OCI-M2 (cell line): ENCODE measurements at regions not wholly inside any gene's neighbourhood (a gene's known extent, or its start where the extent isn't known, plus 50 kb on each side); places are given as distances from the start of the nearest gene placed in this dataset.
"Not testable (repeated sequence)": the region's sequence is repeated elsewhere in the genome, so short reads cannot be mapped to it uniquely, and the experiment has no call there.

Experiments used
- DNase-seq: peaks from one replicate; lab custom pipeline; 2025; ENCODE audit not compliant: unreplicated experiment; lab: John Stamatoyannopoulos, UW

DNA sequence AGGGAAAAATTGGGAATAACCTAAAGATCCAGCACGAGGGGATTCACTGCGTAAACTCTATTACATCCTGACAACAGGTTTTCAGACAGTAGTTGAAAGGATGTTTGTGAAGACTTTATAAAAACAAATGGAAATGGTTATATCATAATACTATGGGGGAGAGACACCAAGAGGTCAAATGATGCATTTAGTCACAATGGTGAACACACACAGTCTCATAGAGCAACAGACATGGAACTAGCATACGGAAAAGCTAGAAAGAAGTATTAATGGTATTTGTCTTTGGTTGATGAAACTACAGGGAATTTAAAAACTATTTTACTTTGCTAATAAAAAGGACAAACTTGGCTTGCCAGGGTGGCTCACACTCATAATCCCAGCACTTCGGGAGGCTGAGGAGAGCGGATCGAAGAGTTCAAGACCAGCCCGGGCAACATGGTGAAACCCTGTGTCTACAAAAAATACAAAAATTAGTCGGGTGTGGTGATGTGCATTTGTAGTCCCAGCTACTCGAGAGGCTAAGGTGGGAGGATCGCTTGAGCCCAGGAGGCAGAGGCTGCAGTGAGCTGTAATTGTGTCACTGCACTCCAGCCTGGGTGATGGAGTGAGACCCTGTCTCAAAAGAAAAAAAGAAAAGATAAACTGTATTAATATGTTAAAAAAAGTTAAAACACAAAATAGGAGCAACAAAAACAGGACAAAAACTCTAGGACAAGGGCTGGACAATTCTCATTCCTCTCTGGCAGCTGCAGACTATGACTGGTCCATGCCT lies 94.8 kb downstream of the MYCN start:
- DNase-seq = no peak

DNA sequence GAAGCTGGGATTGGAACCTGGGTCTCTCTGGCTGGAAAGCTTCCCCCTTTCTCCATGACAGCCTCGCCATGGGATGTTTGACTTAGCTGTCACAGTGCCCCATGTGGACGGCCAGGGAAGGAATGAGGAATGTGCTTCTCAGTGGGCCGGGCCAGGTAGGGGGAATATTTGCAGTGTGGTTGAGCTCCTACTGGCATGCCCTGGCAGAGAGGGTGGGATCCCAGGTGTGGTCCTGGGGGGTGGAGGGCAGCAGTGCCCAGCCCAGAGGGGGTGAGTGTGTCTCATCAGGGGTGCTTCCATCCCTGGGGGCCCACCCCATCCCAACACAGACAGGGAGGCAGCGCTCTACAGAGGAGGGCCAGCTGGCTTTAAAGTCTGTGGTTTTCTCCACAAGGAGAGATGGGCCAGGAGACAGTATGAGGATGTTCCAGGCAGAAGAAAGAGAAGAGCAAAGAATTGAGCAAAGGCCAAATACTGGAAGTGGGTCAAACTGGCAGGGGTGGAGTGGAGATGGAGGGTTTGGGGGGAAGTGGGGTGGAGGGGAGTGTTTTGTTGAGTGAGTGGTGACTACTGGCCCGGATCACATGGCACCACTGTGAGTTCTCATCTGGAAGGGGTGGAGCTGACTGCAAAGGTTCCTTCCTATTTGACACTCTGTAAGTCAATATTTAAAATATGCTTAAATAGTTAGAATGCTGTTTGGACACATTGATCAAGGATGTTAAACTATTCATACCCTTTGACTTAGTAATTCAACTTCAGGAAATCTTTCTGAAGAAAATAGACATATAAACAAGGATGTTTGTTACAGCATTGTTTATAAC lies 94.0 kb downstream of the MYCN start:
- no peak for DNase-seq

DNA sequence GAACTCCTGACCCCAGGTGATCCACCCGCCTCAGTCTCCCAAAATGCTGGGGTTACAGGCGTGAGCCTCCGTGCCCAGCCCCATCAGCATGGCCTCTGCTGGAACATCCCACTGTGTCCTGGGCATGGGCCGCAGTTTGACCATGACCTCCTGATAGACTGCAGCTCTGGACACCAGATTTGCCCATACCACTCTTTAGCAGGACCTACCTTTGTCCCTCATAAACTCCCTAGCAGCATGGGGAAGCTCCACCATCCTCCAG lies 92.6 kb downstream of the MYCN start:
- no peak for DNase-seq

DNA sequence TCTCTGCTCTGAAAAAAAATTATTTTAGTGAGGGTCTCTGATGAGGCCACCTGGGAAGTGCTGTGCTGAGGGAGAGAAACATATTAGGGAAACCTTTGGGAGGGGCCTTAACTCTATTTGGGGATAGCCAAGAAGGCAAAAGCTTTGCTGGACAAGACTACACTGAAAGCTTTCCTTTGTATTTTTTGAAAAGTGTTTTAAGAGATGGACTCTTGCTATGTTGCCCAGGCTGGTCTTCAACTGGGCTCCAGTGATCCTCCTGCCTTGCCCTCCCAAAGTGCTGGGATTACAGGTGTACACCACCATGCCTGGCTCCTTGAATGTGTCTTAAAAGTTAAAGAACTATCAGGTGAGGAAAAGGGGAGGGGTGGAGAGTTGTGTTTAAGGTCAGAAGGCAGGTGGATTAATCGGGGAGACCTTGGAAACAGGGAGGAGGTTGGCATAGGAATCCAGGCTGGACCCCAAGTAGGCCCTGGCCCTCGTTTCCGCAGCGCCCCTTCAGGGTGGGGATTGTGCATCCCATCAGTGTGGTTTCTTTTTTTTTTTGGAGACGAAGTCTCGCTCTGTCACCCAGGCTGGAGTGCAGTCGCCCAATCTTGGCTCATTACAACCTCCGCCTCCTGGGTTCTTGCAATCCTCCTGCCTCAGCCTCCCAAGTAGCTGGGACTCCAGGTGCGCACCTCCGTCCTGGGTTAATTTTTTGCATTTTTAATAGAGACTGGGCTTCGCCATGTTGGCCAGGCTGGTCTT lies 92.1 kb downstream of the MYCN start:
- DNase-seq = no peak

DNA sequence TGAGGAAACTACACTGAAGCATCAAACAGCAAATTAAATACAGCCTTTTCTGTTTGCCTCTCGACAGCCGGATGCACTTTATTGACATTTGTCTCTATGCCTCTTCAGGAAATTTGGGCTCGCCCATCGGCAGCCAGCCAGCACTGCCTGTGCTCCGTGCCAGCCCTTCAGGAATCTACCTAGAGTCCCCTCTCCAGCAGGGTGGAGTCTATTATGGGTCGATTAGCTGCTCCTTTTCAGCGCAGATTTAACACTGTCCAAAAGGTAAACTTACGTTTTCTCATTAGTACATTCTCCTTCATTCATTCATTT lies 91.5 kb downstream of the MYCN start:
- DNase-seq = no peak

DNA sequence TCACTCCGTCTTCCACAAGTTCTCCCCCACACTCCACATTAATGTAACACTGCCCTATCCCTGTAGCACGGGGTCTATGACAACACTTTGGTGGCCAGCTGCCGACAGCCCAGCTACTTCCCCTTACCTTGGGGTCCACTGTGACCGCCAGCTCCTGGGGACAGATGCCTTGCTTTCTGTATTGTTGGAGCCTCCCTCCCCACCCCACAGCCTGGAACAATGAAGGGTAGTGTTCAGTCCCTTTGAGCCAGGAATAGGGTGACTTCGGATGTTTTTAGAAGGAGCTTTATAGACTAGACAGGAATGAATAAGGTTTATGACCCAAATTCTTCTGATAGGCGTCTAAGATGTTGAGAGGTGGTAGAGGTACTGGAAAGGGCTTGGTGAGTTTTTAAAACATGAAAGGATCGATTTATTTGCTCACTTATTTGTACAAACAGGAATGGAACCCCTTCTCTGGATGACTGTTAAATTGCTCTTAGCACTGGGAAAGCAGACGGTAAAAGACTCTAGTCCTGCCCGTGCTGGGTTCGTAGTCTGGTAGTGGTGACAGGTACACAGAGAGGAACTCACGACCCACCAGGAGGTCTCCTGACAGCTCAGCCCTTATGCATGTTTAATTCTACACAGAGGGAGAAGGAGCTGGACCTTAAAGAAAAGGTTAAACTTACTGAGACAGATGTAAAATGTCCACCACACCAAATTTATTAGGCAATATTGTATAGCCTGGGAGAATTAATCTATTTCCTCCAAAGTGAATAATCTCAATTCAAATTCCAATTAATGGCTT lies 90.9 kb downstream of the MYCN start:
- DNase-seq = no peak

DNA sequence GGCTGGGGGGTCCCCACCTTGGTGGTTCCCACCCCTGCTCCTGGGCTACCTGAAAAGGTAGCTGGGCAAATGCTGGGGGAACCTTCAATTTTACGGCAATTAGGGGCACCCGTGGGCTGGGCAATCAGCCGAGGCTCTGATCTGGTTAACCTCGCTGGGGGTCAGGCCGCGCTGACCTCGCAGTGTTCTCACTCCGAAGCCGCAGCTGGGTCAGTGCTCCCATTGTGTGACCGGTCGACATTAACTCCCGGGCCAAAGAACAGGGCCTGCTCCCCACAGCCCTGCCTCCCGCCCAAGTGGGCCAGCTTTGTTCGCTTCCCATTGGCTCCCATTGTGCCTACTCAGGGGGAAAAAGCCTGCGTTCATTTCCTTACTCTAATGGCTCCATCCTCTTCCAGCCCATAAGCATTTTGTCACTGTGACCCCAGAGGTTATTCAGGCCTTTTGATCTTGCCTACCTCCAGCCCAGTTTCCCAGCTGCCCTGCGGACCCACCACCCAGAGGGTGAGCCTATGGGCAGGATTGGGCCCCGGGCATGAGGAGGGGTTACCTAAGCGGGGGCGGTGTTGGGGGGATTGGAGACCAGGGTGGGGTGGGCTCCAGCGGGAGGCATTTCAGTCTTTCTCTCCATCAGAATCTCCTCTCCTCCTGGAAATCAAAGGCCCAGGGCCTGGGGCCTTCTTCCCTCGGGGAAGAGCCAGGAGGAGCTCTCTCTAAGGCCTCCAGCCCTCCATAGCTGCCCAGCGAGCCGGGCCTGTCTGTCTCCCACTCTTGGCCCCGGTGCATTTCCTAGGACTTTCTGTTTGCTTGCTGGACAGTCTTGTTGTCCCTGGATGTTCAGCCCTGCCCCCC lies 90.1 kb downstream of the MYCN start:
- no peak for DNase-seq

GRCh38 chr2:16028644-16029043 lies 88.3 kb downstream of the MYCN start:
- DNase-seq = no peak

- DNase-seq = no peak
Observed at GRCh38 chr2:16026816-16027501, 86.6 kb downstream of the MYCN start.

- DNase-seq = no peak
Observed at GRCh38 chr2:16025876-16026640, 85.7 kb downstream of the MYCN start.

GRCh38 chr2:16025211-16025875 lies 85.0 kb downstream of the MYCN start:
- DNase-seq = no peak

- DNase-seq = not testable (repeated sequence)
Observed at GRCh38 chr2:16024628-16025027, 84.3 kb downstream of the MYCN start.

DNA sequence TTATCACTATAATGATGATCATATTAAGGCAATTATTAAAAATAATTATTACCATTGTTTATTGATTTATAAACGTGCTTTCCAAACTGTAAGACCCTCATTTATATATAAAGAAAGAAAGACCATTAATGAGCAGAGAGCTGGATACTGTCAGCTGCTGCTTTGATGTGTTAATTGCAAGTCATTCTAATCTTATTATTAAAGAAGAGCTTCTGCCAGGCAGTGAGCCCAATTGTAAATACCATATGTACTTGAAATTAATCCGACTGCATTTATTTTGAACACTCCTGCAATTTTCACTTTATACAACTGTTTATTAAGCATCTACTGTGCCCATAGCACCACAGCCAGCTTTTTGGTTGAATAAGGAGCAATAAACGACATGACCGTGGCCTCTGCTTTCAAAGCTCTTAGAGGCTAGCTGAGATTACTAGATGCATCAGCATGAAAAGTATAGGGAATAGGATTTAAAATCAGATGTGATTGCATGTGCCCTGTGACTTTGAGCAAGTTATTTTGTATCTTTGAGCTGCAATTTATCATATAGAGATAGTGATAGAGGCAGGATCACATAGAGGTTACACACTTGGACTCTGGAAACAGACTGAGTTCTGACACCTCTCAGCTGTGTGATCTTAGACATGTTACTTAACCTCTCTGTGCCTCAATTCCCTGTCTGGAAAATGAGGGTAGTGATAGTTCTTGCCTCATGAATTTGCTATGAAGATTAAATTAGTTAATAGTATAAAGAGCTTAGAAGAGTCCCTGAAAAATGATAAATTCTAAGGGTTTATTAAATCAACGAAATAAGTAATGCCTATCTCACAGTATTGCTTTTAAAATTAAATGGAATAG lies 83.4 kb downstream of the MYCN start:
- DNase-seq = no peak

GRCh38 chr2:16022548-16023240 lies 82.3 kb downstream of the MYCN start:
- DNase-seq = no peak

GRCh38 chr2:16021611-16022363 lies 81.4 kb downstream of the MYCN start:
- DNase-seq = no peak

GRCh38 chr2:16020389-16021008 lies 80.1 kb downstream of the MYCN start:
- no peak for DNase-seq
